Islet of Langerhans (tissue), 1 donor: ENCODE measurements at regions not wholly inside any gene's neighbourhood (a gene's known extent, or its start where the extent isn't known, plus 50 kb on each side); places are given as distances from the start of the nearest gene placed in this dataset.
"Not testable (repeated sequence)": the region's sequence is repeated elsewhere in the genome, so short reads cannot be mapped to it uniquely, and the experiment has no call there.

ENCODE experiments used
- FAIRE-seq: peaks from one replicate; lab custom pipeline; 2011; peaks lifted over from hg19 to GRCh38; lab: Jason Lieb, UNC

- no peak for FAIRE-seq
Measured at GRCh38 chr3:67064105-67064504, 66.0 kb downstream of the KBTBD8 start.

- no peak for FAIRE-seq
Measured at GRCh38 chr3:67067251-67067650, 69.1 kb downstream of the KBTBD8 start.

- not testable (repeated sequence) for FAIRE-seq
Measured at GRCh38 chr3:67072640-67073039, 74.5 kb downstream of the KBTBD8 start.

GRCh38 chr3:67073812-67074211 is 75.7 kb downstream of the KBTBD8 start:
- no peak for FAIRE-seq

- FAIRE-seq, result no peak
Measured at GRCh38 chr3:67075295-67075694, 77.2 kb downstream of the KBTBD8 start.

GRCh38 chr3:67076607-67077006 is 78.5 kb downstream of the KBTBD8 start:
- FAIRE-seq, result no peak

GRCh38 chr3:67077656-67078055 is 79.5 kb downstream of the KBTBD8 start:
- FAIRE-seq, result no peak

- FAIRE-seq, result no peak
Measured at GRCh38 chr3:67082533-67083024, 84.5 kb downstream of the KBTBD8 start.

GRCh38 chr3:67083277-67083676 is 85.2 kb downstream of the KBTBD8 start:
- no peak for FAIRE-seq

- FAIRE-seq, result no peak
Measured at GRCh38 chr3:67087788-67088187, 89.7 kb downstream of the KBTBD8 start.

- no peak for FAIRE-seq
Measured at GRCh38 chr3:67090474-67090873, 92.4 kb downstream of the KBTBD8 start.

- no peak for FAIRE-seq
Measured at GRCh38 chr3:67093305-67093704, 95.2 kb downstream of the KBTBD8 start.

GRCh38 chr3:67094167-67094566 is 96.1 kb downstream of the KBTBD8 start:
- no peak for FAIRE-seq

GRCh38 chr3:67094774-67095173 is 96.7 kb downstream of the KBTBD8 start:
- no peak for FAIRE-seq

GRCh38 chr3:67104388-67104787 is 106.3 kb downstream of the KBTBD8 start:
- FAIRE-seq, result no peak

- no peak for FAIRE-seq
Measured at GRCh38 chr3:67106874-67107273, 108.8 kb downstream of the KBTBD8 start.

GRCh38 chr3:67109651-67110204 is 111.6 kb downstream of the KBTBD8 start:
- FAIRE-seq, result peak; percentile 92

GRCh38 chr3:67113802-67114407 is 115.8 kb downstream of the KBTBD8 start:
- peak; percentile 87 for FAIRE-seq

GRCh38 chr3:67118122-67118521 is 120.0 kb downstream of the KBTBD8 start:
- no peak for FAIRE-seq

- FAIRE-seq, result no peak
Measured at GRCh38 chr3:67118635-67119034, 120.5 kb downstream of the KBTBD8 start.

- FAIRE-seq, result no peak
Measured at GRCh38 chr3:67123914-67124313, 125.8 kb downstream of the KBTBD8 start.

GRCh38 chr3:67127254-67127653 is 129.1 kb downstream of the KBTBD8 start:
- FAIRE-seq, result no peak

GRCh38 chr3:67142432-67142831 is 144.3 kb downstream of the KBTBD8 start:
- no peak for FAIRE-seq

- FAIRE-seq, result no peak
Measured at GRCh38 chr3:67145738-67146137, 147.6 kb downstream of the KBTBD8 start.
